ENCODE measurements at regions not wholly inside any gene's neighbourhood (a gene's known extent, or its start where the extent isn't known, plus 50 kb on each side); places are given as distances from the start of the nearest gene placed in this dataset.

DNA sequence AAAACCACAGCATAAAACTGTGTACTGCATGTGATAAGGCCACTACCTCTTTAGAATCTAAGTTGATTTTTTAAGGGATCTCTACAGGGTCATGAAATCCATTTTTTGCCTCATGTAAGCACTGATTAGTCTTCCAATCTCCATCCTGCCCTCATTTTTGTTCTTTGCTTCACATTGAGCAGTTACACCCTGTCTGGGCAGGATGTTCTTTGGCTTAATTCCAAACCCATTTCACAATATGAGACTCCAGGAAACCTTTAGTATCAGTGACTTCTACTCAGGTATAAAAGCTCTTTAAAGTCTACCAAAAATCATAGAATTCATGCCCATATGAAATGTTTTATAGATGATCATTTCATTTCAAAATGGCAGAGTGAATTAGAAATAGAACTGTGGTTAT lies 592.6 kb downstream of the TBC1D4 start:
- no peaks in the 10 kb centered on the region for H3K27me3 ChIP-seq (ENCODE audit: control insufficient read depth in 3 of 3, insufficient read depth in 3 of 3, low read length in 2 of 3)
- ATAC-seq (ENCODE audit: insufficient read depth, low FRiP score): no peak
- DNase-seq: no peak

DNA sequence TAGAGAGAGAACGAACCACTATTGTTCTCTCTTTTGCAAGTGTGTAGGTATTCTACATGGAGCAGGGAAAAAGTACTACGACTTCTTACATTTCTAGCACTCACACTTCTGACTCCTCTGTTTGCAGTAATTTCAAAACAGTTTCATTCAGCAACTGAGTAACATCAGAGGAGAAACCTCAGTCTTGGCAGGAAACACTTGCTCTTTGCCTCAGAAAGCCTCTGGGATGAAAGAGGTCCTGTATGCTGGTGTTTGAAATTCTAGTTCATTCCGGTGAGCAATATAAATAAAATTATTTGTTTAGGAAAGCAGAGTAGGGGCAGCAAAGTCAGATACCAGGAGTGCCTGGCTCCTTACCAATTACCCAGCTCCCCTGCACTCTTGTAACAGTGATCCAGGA lies 595.5 kb downstream of the TBC1D4 start:
- no peak overlapping the region for H3K4me3 ChIP-seq
- H3K27ac ChIP-seq (ENCODE audit: low read depth in 1 of 2, low read length in 1 of 2): no peak overlapping the region
- H3K4me1 ChIP-seq (ENCODE audit: control insufficient read depth in 5 of 5, insufficient read depth in 5 of 5, low read length in 5 of 5): no peaks in the 10 kb centered on the region
- H3K9me3 ChIP-seq (ENCODE audit: control insufficient read depth in 4 of 4, insufficient read depth in 3 of 4, low read length in 3 of 4): no peaks in the 10 kb centered on the region
- no peaks in the 10 kb centered on the region for H3K36me3 ChIP-seq (ENCODE audit: control insufficient read depth in 4 of 4, insufficient read depth in 4 of 4, low read length in 4 of 4)
- H3K9ac ChIP-seq (ENCODE audit: insufficient read depth in 1 of 2, low read length in 2 of 2): no peak overlapping the region
- DNase-seq (peak in 2 of 3 donors; percentile 25 to 65), ATAC-seq (ENCODE audit: insufficient read depth, low FRiP score) (no peak)
- WGBS, 2 donors: 58 to 73% methylated on average over 3 of the region's 3 CpGs
- TF ChIP-seq, protein P1, sequence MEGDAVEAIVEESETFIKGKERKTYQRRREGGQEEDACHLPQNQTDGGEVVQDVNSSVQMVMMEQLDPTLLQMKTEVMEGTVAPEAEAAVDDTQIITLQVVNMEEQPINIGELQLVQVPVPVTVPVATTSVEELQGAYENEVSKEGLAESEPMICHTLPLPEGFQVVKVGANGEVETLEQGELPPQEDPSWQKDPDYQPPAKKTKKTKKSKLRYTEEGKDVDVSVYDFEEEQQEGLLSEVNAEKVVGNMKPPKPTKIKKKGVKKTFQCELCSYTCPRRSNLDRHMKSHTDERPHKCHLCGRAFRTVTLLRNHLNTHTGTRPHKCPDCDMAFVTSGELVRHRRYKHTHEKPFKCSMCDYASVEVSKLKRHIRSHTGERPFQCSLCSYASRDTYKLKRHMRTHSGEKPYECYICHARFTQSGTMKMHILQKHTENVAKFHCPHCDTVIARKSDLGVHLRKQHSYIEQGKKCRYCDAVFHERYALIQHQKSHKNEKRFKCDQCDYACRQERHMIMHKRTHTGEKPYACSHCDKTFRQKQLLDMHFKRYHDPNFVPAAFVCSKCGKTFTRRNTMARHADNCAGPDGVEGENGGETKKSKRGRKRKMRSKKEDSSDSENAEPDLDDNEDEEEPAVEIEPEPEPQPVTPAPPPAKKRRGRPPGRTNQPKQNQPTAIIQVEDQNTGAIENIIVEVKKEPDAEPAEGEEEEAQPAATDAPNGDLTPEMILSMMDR (IDR thresholded peaks at IDR 0.05; ENCODE audit: control extremely low read depth, extremely low read depth): no peak
- no peaks in the 10 kb centered on the region for H3K27me3 ChIP-seq (ENCODE audit: control insufficient read depth in 3 of 3, insufficient read depth in 3 of 3, low read length in 2 of 3)

More for the DNA sequence above, 592.6 kb downstream of the TBC1D4 start:
- no peak overlapping the region for H3K4me3 ChIP-seq
- TF ChIP-seq, protein P1 (IDR thresholded peaks at IDR 0.05; ENCODE audit: control extremely low read depth, extremely low read depth): no peak
- peaks cover 0 to 3% (median 0%) of the 10 kb centered on the region in 5 donors for H3K4me1 ChIP-seq (ENCODE audit: control insufficient read depth in 5 of 5, insufficient read depth in 5 of 5, low read length in 5 of 5)
- no peaks in the 10 kb centered on the region for H3K9me3 ChIP-seq (ENCODE audit: control insufficient read depth in 4 of 4, insufficient read depth in 3 of 4, low read length in 3 of 4)
- no peaks in the 10 kb centered on the region for H3K36me3 ChIP-seq (ENCODE audit: control insufficient read depth in 4 of 4, insufficient read depth in 4 of 4, low read length in 4 of 4)
- no peak overlapping the region for H3K27ac ChIP-seq (ENCODE audit: low read depth in 1 of 2, low read length in 1 of 2)
- no peak overlapping the region for H3K9ac ChIP-seq (ENCODE audit: insufficient read depth in 1 of 2, low read length in 2 of 2)

GRCh38 chr13:74883834-74884233 lies 598.1 kb downstream of the TBC1D4 start:
- Histone ChIP-seq H3K4me1 (ENCODE audit: control insufficient read depth in 5 of 5, insufficient read depth in 5 of 5, low read length in 5 of 5) (no peaks in the 10 kb centered on the region), H3K27ac (ENCODE audit: low read depth in 1 of 2, low read length in 1 of 2) (no peak overlapping the region), H3K36me3 (ENCODE audit: control insufficient read depth in 4 of 4, insufficient read depth in 4 of 4, low read length in 4 of 4) (no peaks in the 10 kb centered on the region), H3K9ac (ENCODE audit: insufficient read depth in 1 of 2, low read length in 2 of 2) (no peak overlapping the region), H3K4me3 (no peak overlapping the region), H3K27me3 (ENCODE audit: control insufficient read depth in 3 of 3, insufficient read depth in 3 of 3, low read length in 2 of 3) (no peaks in the 10 kb centered on the region), H3K9me3 (ENCODE audit: control insufficient read depth in 4 of 4, insufficient read depth in 3 of 4, low read length in 3 of 4) (peaks cover 0 to 3% (median 2%) of the 10 kb centered on the region in 4 donors)
- no peak for ATAC-seq (ENCODE audit: insufficient read depth, low FRiP score)
- peak in 2 of 3 donors; percentile 10 to 15 for DNase-seq
- WGBS, 2 donors: 83 to 85% methylated on average over 3 of the region's 3 CpGs
- TF ChIP-seq, protein P1 (IDR thresholded peaks at IDR 0.05; ENCODE audit: control extremely low read depth, extremely low read depth): no peak

GRCh38 chr13:74871369-74872070 lies 610.4 kb downstream of the TBC1D4 start:
- TF ChIP-seq, protein P1 (IDR thresholded peaks at IDR 0.05; ENCODE audit: control extremely low read depth, extremely low read depth): no peak
- ATAC-seq (ENCODE audit: insufficient read depth, low FRiP score): no peak
- H3K27ac ChIP-seq (ENCODE audit: low read depth in 1 of 2, low read length in 1 of 2): no peak overlapping the region
- H3K4me3 ChIP-seq: no peak overlapping the region
- no peaks in the 10 kb centered on the region for H3K36me3 ChIP-seq (ENCODE audit: control insufficient read depth in 4 of 4, insufficient read depth in 4 of 4, low read length in 4 of 4)
- no peak overlapping the region for H3K9ac ChIP-seq (ENCODE audit: insufficient read depth in 1 of 2, low read length in 2 of 2)
- H3K9me3 ChIP-seq (ENCODE audit: control insufficient read depth in 4 of 4, insufficient read depth in 3 of 4, low read length in 3 of 4): peaks cover 0 to 7% (median 0%) of the 10 kb centered on the region in 4 donors
- no peaks in the 10 kb centered on the region for H3K27me3 ChIP-seq (ENCODE audit: control insufficient read depth in 3 of 3, insufficient read depth in 3 of 3, low read length in 2 of 3)
- no peak for DNase-seq
- H3K4me1 ChIP-seq (ENCODE audit: control insufficient read depth in 5 of 5, insufficient read depth in 5 of 5, low read length in 5 of 5): peaks cover 0 to 2% (median 0%) of the 10 kb centered on the region in 5 donors
